ENCODE measurements at regions not wholly inside any gene's neighbourhood (a gene's known extent, or its start where the extent isn't known, plus 50 kb on each side); places are given as distances from the start of the nearest gene placed in this dataset.

GRCh38 chr14:84871734-84872133 is 658.2 kb upstream of the FLRT2 start:
- Histone ChIP-seq H3K27ac (ENCODE audit: low read length) (no peak overlapping the region), H3K4me3 (ENCODE audit: low read length) (no peak overlapping the region), H3K9me2 (replicated peaks; ENCODE audit: insufficient read depth, low read length) (no peaks in the 10 kb centered on the region; the same call in 1 of the 2 replicates), H3K27me3 (ENCODE audit: low read length) (no peaks in the 10 kb centered on the region), H2AFZ (ENCODE audit: low read length) (no peak overlapping the region), H4K20me1 (ENCODE audit: insufficient read depth, low read depth, low read length) (no peaks in the 10 kb centered on the region), H3K4me2 (ENCODE audit: low read depth, low read length, poor library complexity, severe bottlenecking) (no peak overlapping the region), H3K36me3 (ENCODE audit: insufficient read depth, low read length) (no peaks in the 10 kb centered on the region), H3K9me3 (ENCODE audit: low read length) (peaks cover 3% of the 10 kb centered on the region; the same call in 1 of the 2 replicates), H3K79me2 (ENCODE audit: low read length) (no peaks in the 10 kb centered on the region), H3K9ac (ENCODE audit: low read length) (no peak overlapping the region), H3K4me1 (ENCODE audit: low read length) (no peaks in the 10 kb centered on the region)
- DNase-seq, result no peak

DNA sequence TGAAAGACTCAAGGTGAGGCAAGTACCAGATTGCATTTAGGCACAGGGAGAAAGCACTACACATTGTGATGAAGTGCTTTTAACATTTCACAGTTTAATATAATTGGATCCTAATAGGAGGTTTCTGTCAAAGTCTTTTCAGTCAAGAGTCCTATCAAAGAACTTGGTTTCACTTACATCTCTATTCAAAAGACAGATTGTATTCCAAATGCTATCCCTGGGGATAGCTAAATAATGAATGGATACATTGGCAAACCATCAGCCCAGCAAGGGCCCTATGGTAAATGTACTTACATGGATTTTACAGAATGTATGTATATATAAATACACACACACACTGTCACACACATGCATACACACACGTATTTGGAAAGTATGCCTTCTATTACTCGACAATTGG is 655.5 kb upstream of the FLRT2 start:
- no peak overlapping the region for H3K4me3 ChIP-seq (ENCODE audit: low read length)
- no peaks in the 10 kb centered on the region for H3K79me2 ChIP-seq (ENCODE audit: low read length)
- no peak overlapping the region for H3K4me2 ChIP-seq (ENCODE audit: low read depth, low read length, poor library complexity, severe bottlenecking)
- no peak overlapping the region for H2AFZ ChIP-seq (ENCODE audit: low read length)
- no peaks in the 10 kb centered on the region for H4K20me1 ChIP-seq (ENCODE audit: insufficient read depth, low read depth, low read length)
- DNase-seq, result no peak
- H3K9me2 ChIP-seq (replicated peaks; ENCODE audit: insufficient read depth, low read length), result no peaks in the 10 kb centered on the region; the same call in 1 of the 2 replicates
- no peaks in the 10 kb centered on the region for H3K36me3 ChIP-seq (ENCODE audit: insufficient read depth, low read length)
- H3K27me3 ChIP-seq (ENCODE audit: low read length), result no peaks in the 10 kb centered on the region
- H3K4me1 ChIP-seq (ENCODE audit: low read length), result no peaks in the 10 kb centered on the region
- peaks cover 19% of the 10 kb centered on the region; the same call in 1 of the 2 replicates for H3K9me3 ChIP-seq (ENCODE audit: low read length)
- no peak overlapping the region for H3K27ac ChIP-seq (ENCODE audit: low read length)
- no peak overlapping the region for H3K9ac ChIP-seq (ENCODE audit: low read length)

DNA sequence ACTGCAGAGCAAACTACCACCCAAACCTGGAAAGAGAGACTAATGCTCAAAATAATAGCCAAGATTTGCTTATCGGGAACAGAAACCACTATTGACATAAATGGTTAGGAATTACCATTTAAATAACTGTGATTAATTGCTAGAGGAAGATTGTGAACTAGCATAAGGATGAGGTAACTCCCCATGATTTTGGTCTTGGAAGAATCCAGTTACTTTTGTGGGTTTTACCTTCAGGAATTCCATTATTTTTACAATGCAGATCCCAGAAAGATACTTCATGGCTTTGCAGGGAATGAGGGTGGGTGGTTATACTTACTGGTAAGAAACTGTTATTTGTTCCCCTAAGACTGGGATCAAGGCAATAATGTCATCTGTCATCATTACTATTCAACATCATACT is 652.9 kb upstream of the FLRT2 start:
- H3K79me2 ChIP-seq (ENCODE audit: low read length), result no peaks in the 10 kb centered on the region
- H3K9ac ChIP-seq (ENCODE audit: low read length), result no peak overlapping the region
- no peak for DNase-seq

DNA sequence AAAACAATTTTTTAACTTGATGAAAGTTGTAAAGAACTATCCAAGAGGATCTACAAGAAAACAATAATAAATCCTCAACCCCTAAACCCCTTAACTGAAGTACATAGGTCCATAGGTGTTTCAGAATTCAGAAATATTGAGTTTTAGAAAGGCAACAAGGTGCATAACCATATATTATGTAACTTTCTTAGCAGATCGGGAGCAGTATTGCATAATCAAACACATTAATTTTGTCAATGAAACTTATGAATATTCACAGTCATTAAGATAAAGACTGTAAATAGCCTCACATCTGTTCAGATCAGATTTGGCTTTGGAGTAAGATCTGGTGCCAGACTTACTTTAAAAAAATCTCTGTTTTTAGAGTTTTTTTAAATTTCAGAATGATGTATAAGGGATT is 647.1 kb upstream of the FLRT2 start:
- Histone ChIP-seq H2AFZ (ENCODE audit: low read length) (no peak overlapping the region), H3K27ac (ENCODE audit: low read length) (no peak overlapping the region), H3K36me3 (ENCODE audit: insufficient read depth, low read length) (no peaks in the 10 kb centered on the region), H3K9me2 (replicated peaks; ENCODE audit: insufficient read depth, low read length) (no peaks in the 10 kb centered on the region), H3K79me2 (ENCODE audit: low read length) (no peaks in the 10 kb centered on the region), H3K9me3 (ENCODE audit: low read length) (peaks cover 24% of the 10 kb centered on the region), H3K4me3 (ENCODE audit: low read length) (no peak overlapping the region), H4K20me1 (ENCODE audit: insufficient read depth, low read depth, low read length) (no peaks in the 10 kb centered on the region), H3K27me3 (ENCODE audit: low read length) (no peaks in the 10 kb centered on the region), H3K9ac (ENCODE audit: low read length) (no peak overlapping the region), H3K4me2 (ENCODE audit: low read depth, low read length, poor library complexity, severe bottlenecking) (no peak overlapping the region), H3K4me1 (ENCODE audit: low read length) (no peaks in the 10 kb centered on the region)
- DNase-seq, result no peak

More for the DNA sequence above, 652.9 kb upstream of the FLRT2 start:
- H3K9me3 ChIP-seq (ENCODE audit: low read length), result peaks cover 24% of the 10 kb centered on the region; the same call in 1 of the 2 replicates
- H4K20me1 ChIP-seq (ENCODE audit: insufficient read depth, low read depth, low read length), result no peaks in the 10 kb centered on the region
- no peaks in the 10 kb centered on the region for H3K4me1 ChIP-seq (ENCODE audit: low read length)
- H3K9me2 ChIP-seq (replicated peaks; ENCODE audit: insufficient read depth, low read length), result no peaks in the 10 kb centered on the region; the same call in 1 of the 2 replicates
- no peak overlapping the region for H2AFZ ChIP-seq (ENCODE audit: low read length)
- H3K36me3 ChIP-seq (ENCODE audit: insufficient read depth, low read length), result no peaks in the 10 kb centered on the region
- no peak overlapping the region for H3K27ac ChIP-seq (ENCODE audit: low read length)
- H3K4me2 ChIP-seq (ENCODE audit: low read depth, low read length, poor library complexity, severe bottlenecking), result no peak overlapping the region
- H3K27me3 ChIP-seq (ENCODE audit: low read length), result no peaks in the 10 kb centered on the region
- H3K4me3 ChIP-seq (ENCODE audit: low read length), result no peak overlapping the region

DNA sequence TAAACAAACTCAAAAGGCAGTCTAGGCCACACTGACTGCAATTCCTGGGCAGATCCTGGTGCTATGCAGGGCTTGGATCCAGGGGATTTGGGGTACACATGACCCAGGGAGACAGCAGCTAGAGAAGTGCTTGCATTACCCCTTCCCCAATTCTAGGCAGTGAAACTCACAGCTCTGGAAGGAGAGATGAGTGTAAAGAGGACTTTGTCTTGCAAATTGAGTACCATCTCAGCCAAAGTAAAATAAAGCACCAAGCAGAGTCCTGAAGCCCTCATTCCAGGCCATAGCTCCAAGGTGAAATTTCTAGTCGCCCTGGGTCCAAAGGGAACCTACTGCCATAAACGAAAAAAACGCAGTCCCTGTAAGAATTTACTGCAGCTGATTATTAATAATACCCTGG is 644.9 kb upstream of the FLRT2 start:
- H4K20me1 ChIP-seq (ENCODE audit: insufficient read depth, low read depth, low read length), result no peaks in the 10 kb centered on the region
- no peak overlapping the region for H3K4me3 ChIP-seq (ENCODE audit: low read length)
- H3K9me3 ChIP-seq (ENCODE audit: low read length), result peaks cover 10% of the 10 kb centered on the region
- H3K79me2 ChIP-seq (ENCODE audit: low read length), result no peaks in the 10 kb centered on the region
- H3K36me3 ChIP-seq (ENCODE audit: insufficient read depth, low read length), result no peaks in the 10 kb centered on the region
- H3K27me3 ChIP-seq (ENCODE audit: low read length), result no peaks in the 10 kb centered on the region
- no peak overlapping the region for H2AFZ ChIP-seq (ENCODE audit: low read length)
- no peaks in the 10 kb centered on the region for H3K9me2 ChIP-seq (replicated peaks; ENCODE audit: insufficient read depth, low read length)
- H3K4me1 ChIP-seq (ENCODE audit: low read length), result no peaks in the 10 kb centered on the region
- no peak overlapping the region for H3K4me2 ChIP-seq (ENCODE audit: low read depth, low read length, poor library complexity, severe bottlenecking)
- H3K9ac ChIP-seq (ENCODE audit: low read length), result no peak overlapping the region
- no peak for DNase-seq
- no peak overlapping the region for H3K27ac ChIP-seq (ENCODE audit: low read length)

DNA sequence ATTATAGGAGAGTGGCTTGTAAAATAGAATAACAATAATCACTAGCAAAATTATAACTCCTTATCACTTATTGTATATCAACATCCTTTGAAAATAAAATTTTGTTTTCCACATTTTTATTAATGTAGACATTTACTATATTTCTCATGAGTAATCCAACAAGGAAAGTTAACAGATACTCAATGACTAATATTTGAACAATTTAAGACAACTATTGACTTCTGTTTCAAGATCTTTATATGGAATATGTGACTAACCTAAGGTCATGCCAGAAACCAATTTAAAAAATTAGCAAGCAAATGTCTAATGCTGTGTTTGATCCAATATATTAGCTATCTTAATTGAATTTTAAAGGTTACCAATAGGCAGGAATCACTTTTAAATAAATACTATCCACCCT is 638.5 kb upstream of the FLRT2 start:
- Histone ChIP-seq H3K36me3 (ENCODE audit: insufficient read depth, low read length) (no peaks in the 10 kb centered on the region), H3K4me2 (ENCODE audit: low read depth, low read length, poor library complexity, severe bottlenecking) (no peak overlapping the region), H3K9ac (ENCODE audit: low read length) (no peak overlapping the region), H3K4me1 (ENCODE audit: low read length) (no peaks in the 10 kb centered on the region), H4K20me1 (ENCODE audit: insufficient read depth, low read depth, low read length) (no peaks in the 10 kb centered on the region), H3K27ac (ENCODE audit: low read length) (no peak overlapping the region), H3K9me3 (ENCODE audit: low read length) (peaks cover 8% of the 10 kb centered on the region), H3K9me2 (replicated peaks; ENCODE audit: insufficient read depth, low read length) (no peaks in the 10 kb centered on the region; the same call in 1 of the 2 replicates), H3K79me2 (ENCODE audit: low read length) (no peaks in the 10 kb centered on the region), H3K27me3 (ENCODE audit: low read length) (no peaks in the 10 kb centered on the region), H2AFZ (ENCODE audit: low read length) (no peak overlapping the region), H3K4me3 (ENCODE audit: low read length) (no peak overlapping the region)
- DNase-seq, result peak; percentile 9

GRCh38 chr14:84894254-84894653 is 635.7 kb upstream of the FLRT2 start:
- Histone ChIP-seq H3K4me1 (ENCODE audit: low read length) (no peaks in the 10 kb centered on the region), H3K4me2 (ENCODE audit: low read depth, low read length, poor library complexity, severe bottlenecking) (no peak overlapping the region), H4K20me1 (ENCODE audit: insufficient read depth, low read depth, low read length) (no peaks in the 10 kb centered on the region), H3K9me2 (replicated peaks; ENCODE audit: insufficient read depth, low read length) (no peaks in the 10 kb centered on the region; the same call in 1 of the 2 replicates), H3K9me3 (ENCODE audit: low read length) (peaks cover 4% of the 10 kb centered on the region), H3K27me3 (ENCODE audit: low read length) (no peaks in the 10 kb centered on the region), H3K9ac (ENCODE audit: low read length) (no peak overlapping the region), H3K79me2 (ENCODE audit: low read length) (no peaks in the 10 kb centered on the region), H3K27ac (ENCODE audit: low read length) (no peak overlapping the region), H3K36me3 (ENCODE audit: insufficient read depth, low read length) (no peaks in the 10 kb centered on the region), H2AFZ (ENCODE audit: low read length) (no peak overlapping the region), H3K4me3 (ENCODE audit: low read length) (no peak overlapping the region)
- no peak for DNase-seq

- Histone ChIP-seq H3K4me2 (ENCODE audit: low read depth, low read length, poor library complexity, severe bottlenecking) (no peak overlapping the region), H3K9me2 (replicated peaks; ENCODE audit: insufficient read depth, low read length) (0 out of 2 replicates have a peak, but pooled peaks cover 4% of the 10 kb centered on the region), H3K4me3 (ENCODE audit: low read length) (no peak overlapping the region), H3K9ac (ENCODE audit: low read length) (no peak overlapping the region), H3K27ac (ENCODE audit: low read length) (no peak overlapping the region), H3K79me2 (ENCODE audit: low read length) (no peaks in the 10 kb centered on the region), H3K9me3 (ENCODE audit: low read length) (peaks cover 7% of the 10 kb centered on the region), H3K4me1 (ENCODE audit: low read length) (no peaks in the 10 kb centered on the region), H4K20me1 (ENCODE audit: insufficient read depth, low read depth, low read length) (no peaks in the 10 kb centered on the region), H3K27me3 (ENCODE audit: low read length) (peaks cover 2% of the 10 kb centered on the region; the same call in 1 of the 2 replicates), H2AFZ (ENCODE audit: low read length) (no peak overlapping the region), H3K36me3 (ENCODE audit: insufficient read depth, low read length) (no peaks in the 10 kb centered on the region)
- no peak for DNase-seq
Observed at GRCh38 chr14:84922370-84922769, 607.6 kb upstream of the FLRT2 start.

- DNase-seq, result no peak
- Histone ChIP-seq H3K9me3 (ENCODE audit: low read length) (peaks cover 7% of the 10 kb centered on the region), H4K20me1 (ENCODE audit: insufficient read depth, low read depth, low read length) (no peaks in the 10 kb centered on the region), H3K79me2 (ENCODE audit: low read length) (no peaks in the 10 kb centered on the region), H2AFZ (ENCODE audit: low read length) (no peak overlapping the region), H3K27me3 (ENCODE audit: low read length) (0 out of 2 replicates have a peak, but pooled peaks cover 2% of the 10 kb centered on the region), H3K9ac (ENCODE audit: low read length) (no peak overlapping the region), H3K4me2 (ENCODE audit: low read depth, low read length, poor library complexity, severe bottlenecking) (no peak overlapping the region), H3K9me2 (replicated peaks; ENCODE audit: insufficient read depth, low read length) (0 out of 2 replicates have a peak, but pooled peaks cover 2% of the 10 kb centered on the region), H3K4me1 (ENCODE audit: low read length) (no peaks in the 10 kb centered on the region), H3K27ac (ENCODE audit: low read length) (no peak overlapping the region), H3K36me3 (ENCODE audit: insufficient read depth, low read length) (no peaks in the 10 kb centered on the region), H3K4me3 (ENCODE audit: low read length) (no peak overlapping the region)
Observed at GRCh38 chr14:84926656-84927055, 603.3 kb upstream of the FLRT2 start.
